Activated CD4-positive, alpha-beta T cell treated with anti-CD3 and anti-CD28 coated beads, Interleukin-2, amount 10 ng/mL, durations not matched to agents 7 days and 5 days (primary cell): ENCODE measurements at regions not wholly inside any gene's neighbourhood (a gene's known extent, or its start where the extent isn't known, plus 50 kb on each side); places are given as distances from the start of the nearest gene placed in this dataset.

Source experiments
- CTCF ChIA-PET: fragments of 350-600 bp; sonication (Branson Sonifier 250); formaldehyde crosslinking; loops from one replicate; lab custom pipeline; 2021; ENCODE audit warnings: antibody characterized with exemption; lab: Charles Lee
- POLR2A ChIA-PET: fragments of 350-600 bp; sonication (Branson Sonifier 250); formaldehyde crosslinking; loops from one replicate; lab custom pipeline; 2021; ENCODE audit warnings: antibody characterized with exemption; lab: Charles Lee
- DNase-seq: peaks from one replicate; pipeline ENCODE4 v3.0.0-alpha.2; 2020
- H3K27ac Mint-ChIP-seq: one replicate; pipeline ENCODE4 v1.8.0; 2021; ENCODE audit warnings: mild to moderate bottlenecking, moderate library complexity, mixed read lengths
- H3K27me3 Mint-ChIP-seq: one replicate; pipeline ENCODE4 v1.8.0; 2021; ENCODE audit warnings: mixed read lengths
- H3K36me3 Mint-ChIP-seq: one replicate; pipeline ENCODE4 v1.8.0; 2021; ENCODE audit warnings: low read depth, mixed read lengths
- H3K4me1 Mint-ChIP-seq: one replicate; pipeline ENCODE4 v1.8.0; 2021; ENCODE audit warnings: mixed read lengths
- H3K4me3 Mint-ChIP-seq: one replicate; pipeline ENCODE4 v1.8.0; 2021; ENCODE audit warnings: mild to moderate bottlenecking, moderate library complexity, mixed read lengths
- H3K9me3 Mint-ChIP-seq: one replicate; pipeline ENCODE4 v1.8.0; 2021; ENCODE audit warnings: mixed read lengths

- POLR2A ChIA-PET, result no interaction called here
- Mint-ChIP-seq H3K4me1 (no peaks in the 10 kb centered on the region), H3K9me3 (peaks cover 2% of the 10 kb centered on the region), H3K27me3 (no peaks in the 10 kb centered on the region), H3K36me3 (no peaks in the 10 kb centered on the region), H3K27ac (no peak overlapping the region), H3K4me3 (no peak overlapping the region)
- no peak for DNase-seq
- CTCF ChIA-PET, result no interaction called here
Measured at GRCh38 chr3:25355034-25355885, 72.8 kb upstream of the RARB start.

- Mint-ChIP-seq H3K4me1 (no peaks in the 10 kb centered on the region), H3K27ac (no peak overlapping the region), H3K27me3 (no peaks in the 10 kb centered on the region), H3K4me3 (no peak overlapping the region), H3K36me3 (no peaks in the 10 kb centered on the region), H3K9me3 (peaks cover 2% of the 10 kb centered on the region)
- POLR2A ChIA-PET, result no interaction called here
- DNase-seq, result no peak
- CTCF ChIA-PET, result no interaction called here
Measured at GRCh38 chr3:25355998-25356397, 72.1 kb upstream of the RARB start.

- Mint-ChIP-seq H3K27ac (no peak overlapping the region), H3K4me3 (no peak overlapping the region), H3K4me1 (no peaks in the 10 kb centered on the region), H3K9me3 (peaks cover 6% of the 10 kb centered on the region), H3K36me3 (no peaks in the 10 kb centered on the region), H3K27me3 (no peaks in the 10 kb centered on the region)
- no peak for DNase-seq
- CTCF ChIA-PET, result no interaction called here
- POLR2A ChIA-PET, result no interaction called here
Measured at GRCh38 chr3:25362118-25362517, 65.9 kb upstream of the RARB start.

GRCh38 chr3:25365636-25366035, 62.4 kb upstream of the RARB start:
- peaks cover 6% of the 10 kb centered on the region for H3K9me3 Mint-ChIP-seq

GRCh38 chr3:25367025-25367424, 61.0 kb upstream of the RARB start:
- Mint-ChIP-seq H3K27me3 (no peaks in the 10 kb centered on the region), H3K36me3 (no peaks in the 10 kb centered on the region), H3K4me1 (no peaks in the 10 kb centered on the region), H3K9me3 (peaks cover 6% of the 10 kb centered on the region), H3K4me3 (no peak overlapping the region), H3K27ac (no peak overlapping the region)
- CTCF ChIA-PET, result no interaction called here
- no peak for DNase-seq
- POLR2A ChIA-PET, result no interaction called here

More at GRCh38 chr3:25365636-25366035, 62.4 kb upstream of the RARB start:
- ChIA-PET POLR2A (no interaction called here), CTCF (no interaction called here)
- DNase-seq, result no peak
- no peak overlapping the region for H3K27ac Mint-ChIP-seq
- no peak overlapping the region for H3K4me3 Mint-ChIP-seq
- no peaks in the 10 kb centered on the region for H3K27me3 Mint-ChIP-seq
- H3K36me3 Mint-ChIP-seq, result no peaks in the 10 kb centered on the region
- H3K4me1 Mint-ChIP-seq, result no peaks in the 10 kb centered on the region

GRCh38 chr3:25372167-25372566, 55.9 kb upstream of the RARB start:
- H3K9me3 Mint-ChIP-seq, result no peaks in the 10 kb centered on the region
- no peaks in the 10 kb centered on the region for H3K27me3 Mint-ChIP-seq
- no peaks in the 10 kb centered on the region for H3K4me1 Mint-ChIP-seq
- ChIA-PET CTCF (no interaction called here), POLR2A (no interaction called here)
- no peak overlapping the region for H3K4me3 Mint-ChIP-seq
- no peaks in the 10 kb centered on the region for H3K36me3 Mint-ChIP-seq
- no peak overlapping the region for H3K27ac Mint-ChIP-seq
- DNase-seq, result no peak

- H3K27ac Mint-ChIP-seq, result no peak overlapping the region
- no peak overlapping the region for H3K4me3 Mint-ChIP-seq
- ChIA-PET POLR2A (no interaction called here), CTCF (no interaction called here)
- H3K36me3 Mint-ChIP-seq, result no peaks in the 10 kb centered on the region
- no peak for DNase-seq
- no peaks in the 10 kb centered on the region for H3K4me1 Mint-ChIP-seq
- no peaks in the 10 kb centered on the region for H3K27me3 Mint-ChIP-seq
- no peaks in the 10 kb centered on the region for H3K9me3 Mint-ChIP-seq
Measured at GRCh38 chr3:25376340-25376739, 51.7 kb upstream of the RARB start.

GRCh38 chr3:25377042-25377441, 51.0 kb upstream of the RARB start:
- Mint-ChIP-seq H3K36me3 (no peaks in the 10 kb centered on the region), H3K27me3 (no peaks in the 10 kb centered on the region), H3K27ac (no peak overlapping the region), H3K4me3 (no peak overlapping the region), H3K4me1 (no peaks in the 10 kb centered on the region), H3K9me3 (no peaks in the 10 kb centered on the region)
- ChIA-PET CTCF (no interaction called here), POLR2A (no interaction called here)
- DNase-seq, result no peak
